Subcutaneous abdominal adipose tissue (tissue), 5 donors: ENCODE measurements at regions not wholly inside any gene's neighbourhood (a gene's known extent, or its start where the extent isn't known, plus 50 kb on each side); places are given as distances from the start of the nearest gene placed in this dataset.

Experiments
- H3K27ac ChIP-seq: one replicate; pipeline ENCODE4 v1.7.0; 2013; ENCODE audit warnings: low read depth, mild to moderate bottlenecking, inconsistent platforms, low read length, moderate library complexity
- H3K27me3 ChIP-seq, 5 donors: one replicate each; pipeline ENCODE4 v1.7.0; 2013; ENCODE audit warnings: low read length in 5 of 5, inconsistent platforms in 1 of 5; ENCODE audit not compliant: control insufficient read depth in 5 of 5, insufficient read depth in 4 of 5
- H3K36me3 ChIP-seq, 5 donors: one replicate each; pipeline ENCODE4 v1.7.0; 2013; ENCODE audit warnings: low read length in 5 of 5; ENCODE audit not compliant: control insufficient read depth in 5 of 5, insufficient read depth in 5 of 5
- H3K4me1 ChIP-seq, 5 donors: one replicate each; pipeline ENCODE4 v1.7.0; 2013; ENCODE audit warnings: low read length in 5 of 5, mild to moderate bottlenecking in 3 of 5, moderate library complexity in 1 of 5; ENCODE audit not compliant: control insufficient read depth in 5 of 5, insufficient read depth in 5 of 5
- H3K4me3 ChIP-seq, 5 donors: one replicate each; pipeline ENCODE4 v1.7.0; 2013; ENCODE audit warnings: low read length in 5 of 5, low read depth in 1 of 5
- H3K9ac ChIP-seq, 5 donors: one replicate each; pipeline ENCODE4 v1.7.0; 2013; ENCODE audit warnings: low read length in 5 of 5, mild to moderate bottlenecking in 4 of 5, moderate library complexity in 3 of 5
- H3K9me3 ChIP-seq, 5 donors: one replicate each; pipeline ENCODE4 v1.7.0; 2013; ENCODE audit warnings: low read length in 5 of 5; ENCODE audit not compliant: control insufficient read depth in 5 of 5
- donor health status: healthy.
- donor health status: healthy.
- donor health status: healthy.
- donor health status: healthy.
- donor health status: healthy.

- Histone ChIP-seq H3K36me3 (no peaks in the 10 kb centered on the region), H3K4me1 (peaks cover 0 to 3% (median 0%) of the 10 kb centered on the region in 5 donors), H3K27ac (no peak overlapping the region), H3K27me3 (no peaks in the 10 kb centered on the region), H3K4me3 (no peak overlapping the region), H3K9ac (no peak overlapping the region), H3K9me3 (no peaks in the 10 kb centered on the region)
Observed at GRCh38 chr2:207321514-207321913, 155.8 kb upstream of the KLF7 start.

- Histone ChIP-seq H3K36me3 (no peaks in the 10 kb centered on the region), H3K9me3 (no peaks in the 10 kb centered on the region), H3K27me3 (no peaks in the 10 kb centered on the region), H3K27ac (no peak overlapping the region), H3K4me1 (peaks cover 0 to 3% (median 0%) of the 10 kb centered on the region in 5 donors), H3K9ac (no peak overlapping the region), H3K4me3 (no peak overlapping the region)
Observed at GRCh38 chr2:207324001-207324400, 158.3 kb upstream of the KLF7 start.

GRCh38 chr2:207327513-207327912 is 161.8 kb upstream of the KLF7 start:
- Histone ChIP-seq H3K4me3 (no peak overlapping the region), H3K4me1 (peaks cover 0 to 7% (median 3%) of the 10 kb centered on the region in 5 donors), H3K27me3 (no peaks in the 10 kb centered on the region), H3K36me3 (no peaks in the 10 kb centered on the region), H3K9ac (no peak overlapping the region), H3K27ac (no peak overlapping the region), H3K9me3 (no peaks in the 10 kb centered on the region)

GRCh38 chr2:207328944-207329386 is 163.2 kb upstream of the KLF7 start:
- Histone ChIP-seq H3K27me3 (no peaks in the 10 kb centered on the region), H3K4me3 (no peak overlapping the region), H3K4me1 (peaks cover under 1 to 10% (median 4%) of the 10 kb centered on the region in 5 donors), H3K9me3 (no peaks in the 10 kb centered on the region), H3K27ac (no peak overlapping the region), H3K9ac (no peak overlapping the region), H3K36me3 (no peaks in the 10 kb centered on the region)

- H3K9ac ChIP-seq = no peak overlapping the region
- no peaks in the 10 kb centered on the region for H3K36me3 ChIP-seq
- H3K9me3 ChIP-seq = no peaks in the 10 kb centered on the region
- no peaks in the 10 kb centered on the region for H3K27me3 ChIP-seq
- no peak overlapping the region for H3K27ac ChIP-seq
- H3K4me3 ChIP-seq = no peak overlapping the region
- peaks cover 7 to 26% (median 18%) of the 10 kb centered on the region in 5 donors for H3K4me1 ChIP-seq
Observed at GRCh38 chr2:207330912-207331311, 165.2 kb upstream of the KLF7 start.

GRCh38 chr2:207331674-207332073 is 165.9 kb upstream of the KLF7 start:
- no peak overlapping the region for H3K27ac ChIP-seq
- no peak overlapping the region for H3K9ac ChIP-seq
- no peaks in the 10 kb centered on the region for H3K9me3 ChIP-seq
- no peaks in the 10 kb centered on the region for H3K27me3 ChIP-seq
- no peaks in the 10 kb centered on the region for H3K36me3 ChIP-seq
- peaks cover 7 to 26% (median 18%) of the 10 kb centered on the region in 5 donors for H3K4me1 ChIP-seq
- no peak overlapping the region for H3K4me3 ChIP-seq

GRCh38 chr2:207332480-207333212 is 166.9 kb upstream of the KLF7 start:
- H3K9me3 ChIP-seq = no peaks in the 10 kb centered on the region
- no peak overlapping the region for H3K27ac ChIP-seq
- no peak overlapping the region for H3K4me3 ChIP-seq
- H3K9ac ChIP-seq = no peak overlapping the region
- peaks cover 7 to 26% (median 18%) of the 10 kb centered on the region in 5 donors for H3K4me1 ChIP-seq
- H3K27me3 ChIP-seq = no peaks in the 10 kb centered on the region
- no peaks in the 10 kb centered on the region for H3K36me3 ChIP-seq

- Histone ChIP-seq H3K36me3 (no peaks in the 10 kb centered on the region), H3K4me1 (peaks cover 7 to 31% (median 18%) of the 10 kb centered on the region in 5 donors), H3K27ac (peak overlapping the region; percentile 95), H3K4me3 (peak overlapping the region in 3 of 5 donors; percentile 37 to 52 (median 40)), H3K9ac (peak overlapping the region in 3 of 5 donors; percentile 8 to 34 (median 27)), H3K27me3 (no peaks in the 10 kb centered on the region), H3K9me3 (no peaks in the 10 kb centered on the region)
Observed at GRCh38 chr2:207333599-207334300, 168.0 kb upstream of the KLF7 start.

- H3K27ac ChIP-seq = peak overlapping the region; percentile 95
- peak overlapping the region; percentile 37 to 52 (median 49) for H3K4me3 ChIP-seq
- H3K27me3 ChIP-seq = no peaks in the 10 kb centered on the region
- H3K4me1 ChIP-seq = peaks cover 7 to 31% (median 18%) of the 10 kb centered on the region in 5 donors
- peak overlapping the region; percentile 8 to 57 (median 34) for H3K9ac ChIP-seq
- H3K9me3 ChIP-seq = no peaks in the 10 kb centered on the region
- no peaks in the 10 kb centered on the region for H3K36me3 ChIP-seq
Observed at GRCh38 chr2:207334301-207334623, 168.5 kb upstream of the KLF7 start.

GRCh38 chr2:207334624-207335371 is 169.1 kb upstream of the KLF7 start:
- peak overlapping the region; percentile 95 for H3K27ac ChIP-seq
- peak overlapping the region; percentile 37 to 52 (median 49) for H3K4me3 ChIP-seq
- H3K4me1 ChIP-seq = peaks cover 7 to 31% (median 18%) of the 10 kb centered on the region in 5 donors
- H3K27me3 ChIP-seq = no peaks in the 10 kb centered on the region
- H3K36me3 ChIP-seq = no peaks in the 10 kb centered on the region
- H3K9ac ChIP-seq = peak overlapping the region; percentile 8 to 69 (median 45)
- no peaks in the 10 kb centered on the region for H3K9me3 ChIP-seq
